Stimulated activated naive CD8-positive, alpha-beta T cell treated with anti-CD3 and anti-CD28 coated beads, Interleukin-15, Interleukin-2, amounts not matched to agents 100 U/mL and 50 U/mL, for 24 hours (primary cell): ENCODE measurements at regions not wholly inside any gene's neighbourhood (a gene's known extent, or its start where the extent isn't known, plus 50 kb on each side); places are given as distances from the start of the nearest gene placed in this dataset.

Source experiments
- ATAC-seq: fragments of 150-1000 bp; cut with Tn5 transposase; one replicate; pipeline ENCODE4 v1.10.0; 2021
- DNase-seq: peaks from one replicate; pipeline ENCODE4 v3.0.0; 2021

DNA sequence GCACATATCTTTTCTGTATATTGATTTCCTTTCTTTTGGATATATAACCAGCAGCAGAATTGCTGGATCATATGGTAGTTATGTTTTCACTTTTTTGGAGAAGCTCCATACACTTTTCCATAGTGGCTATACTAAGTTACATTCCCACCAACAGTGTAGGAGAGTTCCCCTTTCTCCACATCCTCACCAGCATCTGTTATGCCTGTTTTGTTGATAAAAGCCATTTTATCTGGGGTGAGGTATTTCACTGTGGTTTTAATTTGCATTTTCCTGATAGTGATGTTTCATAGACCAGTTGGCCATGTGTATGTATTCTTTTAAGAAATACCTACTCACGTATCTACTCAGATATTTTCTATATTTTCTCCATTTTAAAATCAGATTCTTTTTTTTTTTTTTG is 419.3 kb upstream of the FAT3 start:
- DNase-seq, result no peak
- no peak for ATAC-seq

DNA sequence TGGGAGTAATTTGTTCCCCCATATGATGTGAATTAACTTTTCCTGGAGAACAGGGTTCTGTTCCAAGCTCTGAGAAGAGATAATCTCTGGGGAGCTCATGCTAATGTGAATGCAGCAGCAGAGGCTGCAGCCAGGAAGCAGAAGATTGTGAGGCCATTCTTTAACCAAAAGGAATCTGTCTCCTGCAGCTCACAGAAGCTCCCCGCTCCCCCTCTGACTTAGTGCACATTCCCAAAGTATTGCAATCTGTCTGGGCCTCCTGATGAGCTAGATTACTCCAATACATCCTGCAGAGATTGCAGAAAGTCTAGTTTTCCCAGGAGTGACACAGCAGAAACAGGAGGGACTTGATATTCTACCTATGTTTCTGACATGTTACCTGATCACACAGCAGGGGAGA is 420.6 kb upstream of the FAT3 start:
- no peak for DNase-seq

DNA sequence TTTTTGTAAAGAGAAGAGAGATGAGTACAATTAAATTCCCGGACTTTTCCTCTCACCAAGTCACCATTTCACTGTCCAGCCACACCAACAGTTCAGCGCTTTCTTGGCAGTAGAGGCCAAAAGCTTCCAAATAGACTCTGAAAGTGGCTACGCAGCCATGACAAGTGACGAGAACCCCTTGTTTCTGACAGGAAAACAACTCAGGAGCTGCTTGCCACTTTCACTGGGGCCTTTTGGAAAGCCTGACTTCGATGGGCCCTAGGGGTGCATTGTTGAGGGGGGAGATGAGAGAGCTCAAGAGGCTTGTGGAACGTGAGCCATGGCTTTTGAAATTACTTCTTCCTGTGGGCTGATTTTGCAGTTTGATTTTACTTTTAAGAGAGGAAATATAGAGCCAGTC is 422.1 kb upstream of the FAT3 start:
- no peak for DNase-seq
- ATAC-seq, result no peak

More for the DNA sequence above, 420.6 kb upstream of the FAT3 start:
- ATAC-seq, result no peak

GRCh38 chr11:91800208-91800914 is 424.3 kb upstream of the FAT3 start:
- ATAC-seq (no peak), DNase-seq (no peak)

GRCh38 chr11:91798240-91798639 is 426.4 kb upstream of the FAT3 start:
- DNase-seq (no peak), ATAC-seq (peak; percentile 19)

GRCh38 chr11:91796999-91797398 is 427.6 kb upstream of the FAT3 start:
- DNase-seq (no peak), ATAC-seq (no peak)

DNA sequence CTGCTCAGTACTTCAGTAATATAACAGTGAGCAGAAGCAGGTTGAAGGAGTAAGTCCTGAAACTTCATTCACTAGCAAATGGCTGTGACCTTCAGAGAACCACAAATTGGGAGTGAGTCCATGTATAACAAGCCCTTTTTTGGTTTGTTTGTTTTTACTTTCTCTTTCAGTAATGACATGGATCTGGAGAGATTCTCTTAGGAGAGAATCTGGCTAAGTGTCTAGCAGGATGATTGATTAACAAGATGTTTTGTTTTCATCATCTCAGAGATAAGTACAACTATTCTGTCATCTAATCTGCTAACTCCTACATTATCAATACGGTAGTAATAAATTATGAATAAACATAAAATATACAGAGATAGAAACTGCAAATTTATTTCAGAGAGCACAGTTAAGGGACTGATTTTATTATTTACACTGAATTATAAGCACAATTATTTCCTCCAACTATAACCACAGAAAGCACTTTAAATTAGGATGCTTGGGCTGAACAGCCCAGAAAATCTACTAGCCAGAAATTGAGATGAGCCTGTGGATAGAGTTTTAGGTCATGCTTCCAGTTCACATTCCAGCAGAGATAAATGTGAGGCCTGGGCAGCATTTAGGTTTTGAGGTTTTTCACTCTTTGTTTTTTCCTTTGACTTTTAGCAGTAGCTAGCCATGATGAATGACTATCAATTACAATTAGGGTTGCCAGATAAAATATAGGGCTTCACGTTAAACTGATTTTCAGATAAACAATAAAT is 429.3 kb upstream of the FAT3 start:
- DNase-seq (no peak), ATAC-seq (no peak)

GRCh38 chr11:91794146-91794545 is 430.5 kb upstream of the FAT3 start:
- ATAC-seq, result no peak
- no peak for DNase-seq

- ATAC-seq (no peak), DNase-seq (no peak)
Observed at GRCh38 chr11:91792779-91793262, 431.8 kb upstream of the FAT3 start.

DNA sequence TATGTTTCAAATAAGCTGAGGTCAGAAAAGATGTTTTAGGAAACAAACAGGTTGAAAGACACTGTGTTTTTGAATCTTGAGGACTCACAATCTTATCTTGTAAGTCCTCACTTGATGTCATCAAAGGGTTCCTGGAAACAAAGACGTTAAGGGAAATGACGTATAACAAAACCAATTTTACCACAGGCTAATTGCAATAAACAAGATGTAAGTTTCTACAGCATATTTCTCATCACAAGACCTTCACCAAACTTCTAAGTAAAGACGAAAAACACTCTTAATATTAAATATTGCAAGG is 433.5 kb upstream of the FAT3 start:
- ATAC-seq (no peak), DNase-seq (no peak)

- DNase-seq (no peak), ATAC-seq (no peak)
Observed at GRCh38 chr11:91790346-91791170, 434.1 kb upstream of the FAT3 start.

GRCh38 chr11:91788764-91789163 is 435.9 kb upstream of the FAT3 start:
- no peak for DNase-seq
- no peak for ATAC-seq

GRCh38 chr11:91786097-91786496 is 438.5 kb upstream of the FAT3 start:
- ATAC-seq (no peak), DNase-seq (no peak)

DNA sequence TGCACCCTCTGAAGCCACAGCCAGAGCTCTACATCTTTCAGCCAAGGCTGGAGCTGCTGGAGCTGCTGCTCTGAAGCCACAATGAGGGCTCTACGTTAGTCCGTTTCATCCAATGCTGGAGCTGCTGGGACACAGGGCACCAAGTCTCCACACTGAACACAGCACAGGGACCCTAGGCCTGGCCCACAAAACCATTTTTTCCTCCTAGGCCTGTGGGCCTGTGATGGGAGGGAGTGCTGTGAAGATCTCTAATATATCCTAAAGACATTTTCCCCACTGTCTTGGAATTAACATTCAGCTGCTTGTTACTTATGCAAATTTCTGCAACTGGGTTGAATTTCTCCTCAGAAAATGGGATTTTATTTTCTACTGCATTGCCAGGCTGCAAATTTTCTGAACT is 441.4 kb upstream of the FAT3 start:
- ATAC-seq (no peak), DNase-seq (no peak)

GRCh38 chr11:91778758-91779157 is 445.9 kb upstream of the FAT3 start:
- ATAC-seq, result no peak

DNA sequence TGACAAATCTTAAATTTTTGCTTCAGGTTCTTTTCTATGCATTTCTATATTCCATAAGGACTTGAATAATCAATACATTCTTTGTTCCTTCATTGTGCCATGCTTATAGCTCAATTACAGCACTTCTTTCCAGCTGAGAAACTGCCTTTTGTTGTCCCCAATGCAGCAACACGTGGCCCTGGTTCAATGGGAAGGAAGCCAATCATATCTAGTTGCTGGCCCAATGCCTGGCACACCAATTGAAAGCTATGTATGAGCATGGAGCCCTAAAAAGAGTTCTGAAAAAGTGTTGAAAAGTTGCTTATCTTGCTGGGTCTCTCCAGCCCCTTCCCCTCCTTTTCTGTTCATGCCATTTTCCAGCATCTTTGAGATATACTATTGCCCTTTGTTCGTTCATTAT is 448.0 kb upstream of the FAT3 start:
- DNase-seq (no peak), ATAC-seq (no peak)

More at GRCh38 chr11:91778758-91779157, 445.9 kb upstream of the FAT3 start:
- no peak for DNase-seq

DNA sequence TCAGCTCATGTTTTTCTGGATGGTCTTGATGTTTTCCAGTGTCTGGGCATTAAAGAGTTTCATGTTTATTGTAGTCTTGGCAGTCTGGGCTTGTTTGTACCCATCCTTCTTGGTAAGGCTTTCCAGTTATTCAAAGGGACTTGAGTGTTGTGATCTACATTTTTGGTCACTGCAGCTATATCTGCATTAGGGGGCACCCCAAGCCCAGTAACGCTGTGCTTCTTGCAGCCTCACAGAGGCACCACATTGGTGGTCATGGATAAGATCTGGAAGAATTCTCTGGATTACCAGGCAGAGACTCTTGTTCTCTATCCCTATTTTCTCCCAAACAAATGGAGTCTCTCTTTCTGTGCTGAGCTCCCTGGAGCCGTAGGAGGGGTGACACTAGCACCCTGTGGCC is 451.5 kb upstream of the FAT3 start:
- DNase-seq (no peak), ATAC-seq (no peak)

- DNase-seq, result no peak
- no peak for ATAC-seq
Observed at GRCh38 chr11:91771961-91772360, 452.7 kb upstream of the FAT3 start.

GRCh38 chr11:91768783-91769182 is 455.8 kb upstream of the FAT3 start:
- DNase-seq (no peak), ATAC-seq (no peak)

- ATAC-seq (no peak), DNase-seq (no peak)
Observed at GRCh38 chr11:91763331-91763730, 461.3 kb upstream of the FAT3 start.

DNA sequence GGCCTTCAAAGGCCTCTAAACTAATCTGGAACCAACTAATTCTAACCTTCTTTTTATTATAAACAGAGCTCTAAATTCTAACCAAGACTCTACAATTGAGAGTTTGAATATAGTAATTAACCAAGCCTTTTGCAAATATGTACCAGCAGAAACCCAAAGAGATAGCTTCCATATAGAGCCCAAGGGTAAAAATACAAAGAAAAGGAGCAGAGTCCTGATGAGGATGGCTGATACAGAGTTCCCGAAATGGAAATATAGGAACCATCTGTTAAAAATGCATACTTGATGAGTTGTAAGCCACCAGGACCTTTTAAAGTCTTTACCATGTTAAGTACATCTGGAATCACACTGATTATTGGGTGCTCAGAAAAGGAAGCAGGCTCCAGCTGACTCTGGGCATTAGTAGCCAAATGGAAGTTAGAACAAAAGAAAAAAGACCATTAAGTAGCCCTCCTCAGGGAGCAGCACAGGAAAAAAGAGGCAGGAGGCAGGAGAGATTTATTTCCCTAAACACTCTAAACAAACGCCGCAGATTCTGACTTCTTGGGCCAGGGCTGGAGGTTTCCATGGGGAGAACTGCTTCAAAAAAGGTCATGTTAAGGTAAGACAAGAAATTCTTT is 463.1 kb upstream of the FAT3 start:
- ATAC-seq, result no peak
- DNase-seq, result no peak

- DNase-seq, result no peak
Observed at GRCh38 chr11:91756829-91757480, 467.7 kb upstream of the FAT3 start.

More at GRCh38 chr11:91756829-91757480, 467.7 kb upstream of the FAT3 start:
- ATAC-seq, result no peak
